Activated B cell treated with CpG ODN at 0.5 μM for 24 hours (primary cell): ENCODE measurements at regions not wholly inside any gene's neighbourhood (a gene's known extent, or its start where the extent isn't known, plus 50 kb on each side); places are given as distances from the start of the nearest gene placed in this dataset.

Source experiments
- ATAC-seq: fragments of 200-7000 bp; cut with Tn5 transposase; one replicate; pipeline ENCODE4 v1.10.0; 2021; ENCODE audit warnings: low read depth, mild to moderate bottlenecking, moderate library complexity
- CTCF ChIA-PET: fragments of 350-600 bp; sonication (Branson Sonifier 250); formaldehyde crosslinking; loops from one replicate; lab custom pipeline; 2021; ENCODE audit warnings: antibody characterized with exemption; lab: Charles Lee
- POLR2A ChIA-PET: fragments of 350-600 bp; sonication (Branson Sonifier 250); formaldehyde crosslinking; loops from one replicate; lab custom pipeline; 2021; ENCODE audit warnings: antibody characterized with exemption; lab: Charles Lee
- DNase-seq: peaks from one replicate; pipeline ENCODE4 v3.0.0; 2022
- H3K27ac Mint-ChIP-seq: one replicate; pipeline ENCODE4 v1.8.0; 2020; ENCODE audit warnings: mixed read lengths
- H3K27me3 Mint-ChIP-seq: one replicate; pipeline ENCODE4 v1.8.0; 2021; ENCODE audit warnings: mixed read lengths
- H3K36me3 Mint-ChIP-seq: one replicate; pipeline ENCODE4 v1.8.0; 2021; ENCODE audit warnings: low read depth, mixed read lengths
- H3K4me1 Mint-ChIP-seq: one replicate; pipeline ENCODE4 v1.8.0; 2021; ENCODE audit warnings: mixed read lengths
- H3K4me3 Mint-ChIP-seq: one replicate; pipeline ENCODE4 v1.8.0; 2020; ENCODE audit warnings: mild to moderate bottlenecking, mixed read lengths
- H3K9me3 Mint-ChIP-seq: one replicate; pipeline ENCODE4 v1.8.0; 2020; ENCODE audit warnings: mixed read lengths
- CTCF ChIP-seq: fragments of 200-600 bp; IDR thresholded peaks from one replicate; pipeline ENCODE4 v1.8.0; 2022; ENCODE audit warnings: antibody characterized with exemption, mild to moderate bottlenecking
- intact Hi-C: fragments of 100-400 bp; cut with micrococcal nuclease; formaldehyde crosslinking; loops from one replicate; pipeline ENCODE4 v1.15.1; 2024

- TF ChIP-seq CTCF: no peak
- Mint-ChIP-seq H3K27me3 (peaks cover 2% of the 10 kb centered on the region), H3K36me3 (no peaks in the 10 kb centered on the region), H3K9me3 (no peaks in the 10 kb centered on the region), H3K4me3 (no peak overlapping the region), H3K4me1 (peaks cover 14% of the 10 kb centered on the region), H3K27ac (no peak overlapping the region)
- intact Hi-C loops: no loop called here
- POLR2A ChIA-PET: no interaction called here
- CTCF ChIA-PET: no interaction called here
- DNase-seq: no peak
- ATAC-seq: no peak
Observed at GRCh38 chr5:148774313-148774712, 52.1 kb upstream of the ADRB2 start.

- Mint-ChIP-seq H3K9me3 (no peaks in the 10 kb centered on the region), H3K4me3 (no peak overlapping the region), H3K4me1 (peaks cover 14% of the 10 kb centered on the region), H3K27me3 (peaks cover 2% of the 10 kb centered on the region), H3K36me3 (no peaks in the 10 kb centered on the region), H3K27ac (no peak overlapping the region)
- TF ChIP-seq CTCF: no peak
- CTCF ChIA-PET: no interaction called here
- DNase-seq (no peak), ATAC-seq (no peak)
- POLR2A ChIA-PET: no interaction called here
- intact Hi-C loops: no loop called here
Observed at GRCh38 chr5:148776261-148776660, 50.1 kb upstream of the ADRB2 start.
